ENCODE measurements at regions not wholly inside any gene's neighbourhood (a gene's known extent, or its start where the extent isn't known, plus 50 kb on each side); places are given as distances from the start of the nearest gene placed in this dataset.

DNA sequence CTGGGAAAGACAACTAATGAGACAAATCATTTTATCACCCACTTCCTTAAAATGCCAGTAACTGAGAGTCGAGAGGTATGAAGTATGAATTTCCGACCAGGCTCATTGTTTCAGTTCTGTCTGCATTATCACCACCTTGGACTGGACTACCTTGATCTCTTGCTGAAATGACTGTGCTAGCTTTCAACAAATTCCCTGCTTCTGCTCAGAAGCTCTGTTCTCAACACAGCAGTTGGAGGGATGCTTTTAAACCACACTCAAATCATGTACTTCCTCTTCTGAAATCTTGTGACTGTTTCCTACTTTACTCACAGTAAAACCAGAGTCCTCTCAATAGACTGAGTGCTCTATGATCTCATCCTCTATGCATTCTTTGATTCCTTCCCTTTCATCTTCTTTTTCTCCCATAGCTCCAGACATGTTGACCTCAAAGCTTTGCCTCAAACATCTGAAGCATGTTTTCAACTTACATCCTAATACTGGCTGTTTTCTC lies 195.8 kb downstream of the KCNJ2 start:
- intact Hi-C loops (cut with DNase I): no loop called here
- Histone ChIP-seq H3K27me3 (no peaks in the 10 kb centered on the region), H3K4me3 (no peak overlapping the region), H3K36me3 (no peaks in the 10 kb centered on the region), H3K4me1 (no peaks in the 10 kb centered on the region), H3K27ac (no peak overlapping the region), H3K9me3 (no peaks in the 10 kb centered on the region)
- no peak for TF ChIP-seq CTCF (IDR thresholded peaks at IDR 0.05)
- no peak for TF ChIP-seq POLR2A (IDR thresholded peaks at IDR 0.05)
- TF ChIP-seq POLR2AphosphoS5 (IDR thresholded peaks at IDR 0.05; ENCODE audit: insufficient read depth in 1 of 2, low read depth in 1 of 2): no peak
- DNase-seq (ENCODE audit: extremely low spot score in 2 of 2): no peak

DNA sequence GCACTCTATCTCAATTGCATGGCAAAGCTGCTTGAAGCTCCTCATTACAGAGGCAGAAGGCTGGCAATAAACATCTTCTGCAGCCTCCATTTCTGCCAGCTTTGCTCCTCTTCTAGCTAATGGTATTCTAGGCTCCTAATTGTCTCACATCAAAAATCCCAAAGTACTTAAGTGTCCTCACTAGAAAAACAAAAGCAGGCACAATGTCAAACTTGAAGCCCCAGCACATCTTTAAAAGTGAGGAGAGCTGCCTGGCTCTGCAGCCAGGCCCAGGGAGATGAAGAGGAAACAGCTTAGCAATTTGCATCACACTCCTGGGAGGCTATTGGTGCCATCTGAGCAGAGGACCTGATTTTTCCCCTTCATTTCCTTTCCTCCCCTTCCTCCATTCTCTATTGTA lies 197.1 kb downstream of the KCNJ2 start:
- H3K36me3 ChIP-seq: no peaks in the 10 kb centered on the region
- no peaks in the 10 kb centered on the region for H3K4me1 ChIP-seq
- H3K27me3 ChIP-seq: no peaks in the 10 kb centered on the region
- no peak overlapping the region for H3K27ac ChIP-seq
- DNase-seq (ENCODE audit: extremely low spot score in 2 of 2): no peak
- no peak overlapping the region for H3K4me3 ChIP-seq
- no peaks in the 10 kb centered on the region for H3K9me3 ChIP-seq
- TF ChIP-seq CTCF (IDR thresholded peaks at IDR 0.05) (no peak), POLR2AphosphoS5 (IDR thresholded peaks at IDR 0.05; ENCODE audit: insufficient read depth in 1 of 2, low read depth in 1 of 2) (no peak), POLR2A (IDR thresholded peaks at IDR 0.05) (no peak)
- intact Hi-C loops (cut with DNase I): no loop called here

GRCh38 chr17:70368011-70368410 lies 198.7 kb downstream of the KCNJ2 start:
- Histone ChIP-seq H3K9me3 (no peaks in the 10 kb centered on the region), H3K27me3 (no peaks in the 10 kb centered on the region), H3K27ac (no peak overlapping the region), H3K4me1 (no peaks in the 10 kb centered on the region), H3K36me3 (no peaks in the 10 kb centered on the region), H3K4me3 (no peak overlapping the region)
- TF ChIP-seq CTCF (IDR thresholded peaks at IDR 0.05) (no peak), POLR2AphosphoS5 (IDR thresholded peaks at IDR 0.05; ENCODE audit: insufficient read depth in 1 of 2, low read depth in 1 of 2) (no peak), POLR2A (IDR thresholded peaks at IDR 0.05) (no peak)
- no peak for DNase-seq (ENCODE audit: extremely low spot score in 2 of 2)
- intact Hi-C loops (cut with DNase I): no loop called here

- H3K9me3 ChIP-seq: no peaks in the 10 kb centered on the region
- no peaks in the 10 kb centered on the region for H3K27me3 ChIP-seq
- no peak for DNase-seq (ENCODE audit: extremely low spot score in 2 of 2)
- H3K4me3 ChIP-seq: no peak overlapping the region
- intact Hi-C loops (cut with DNase I): no loop called here
- TF ChIP-seq POLR2A (IDR thresholded peaks at IDR 0.05) (no peak), POLR2AphosphoS5 (IDR thresholded peaks at IDR 0.05; ENCODE audit: insufficient read depth in 1 of 2, low read depth in 1 of 2) (no peak), CTCF (IDR thresholded peaks at IDR 0.05) (no peak)
- H3K36me3 ChIP-seq: no peaks in the 10 kb centered on the region
- H3K4me1 ChIP-seq: no peaks in the 10 kb centered on the region
- no peak overlapping the region for H3K27ac ChIP-seq
These were observed 200.1 kb downstream of the KCNJ2 start for GRCh38 chr17:70369391-70369790.

DNA sequence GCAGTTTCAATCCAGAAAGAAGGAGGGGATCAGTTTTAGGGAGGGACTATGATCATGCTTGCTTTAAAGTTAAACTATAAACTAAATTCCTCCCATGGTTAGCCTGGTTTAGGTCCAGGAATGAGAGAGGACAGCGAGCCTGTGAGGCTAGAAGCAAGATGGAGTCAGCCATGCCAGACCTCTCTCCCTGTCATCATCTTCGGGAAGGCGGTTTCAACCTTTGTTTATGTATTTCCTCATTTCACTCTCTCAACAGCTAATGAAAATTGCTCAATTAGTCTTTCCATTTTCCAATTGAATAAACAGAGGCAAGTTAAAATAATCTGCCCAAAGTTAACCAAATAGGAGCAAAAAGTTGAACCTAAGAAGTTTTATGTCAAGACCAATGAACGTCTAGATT lies 201.5 kb downstream of the KCNJ2 start:
- no peaks in the 10 kb centered on the region for H3K4me1 ChIP-seq
- H3K27me3 ChIP-seq: no peaks in the 10 kb centered on the region
- no peaks in the 10 kb centered on the region for H3K36me3 ChIP-seq
- no peaks in the 10 kb centered on the region for H3K9me3 ChIP-seq
- intact Hi-C loops (cut with DNase I): no loop called here
- TF ChIP-seq POLR2AphosphoS5 (IDR thresholded peaks at IDR 0.05; ENCODE audit: insufficient read depth in 1 of 2, low read depth in 1 of 2) (no peak), CTCF (IDR thresholded peaks at IDR 0.05) (no peak), POLR2A (IDR thresholded peaks at IDR 0.05) (no peak)
- no peak overlapping the region for H3K4me3 ChIP-seq
- H3K27ac ChIP-seq: no peak overlapping the region
- no peak for DNase-seq (ENCODE audit: extremely low spot score in 2 of 2)

Data from vagina (tissue), 2 donors.